Natural killer cell (primary cell): ENCODE measurements at regions not wholly inside any gene's neighbourhood (a gene's known extent, or its start where the extent isn't known, plus 50 kb on each side); places are given as distances from the start of the nearest gene placed in this dataset.
"Not testable (repeated sequence)": the region's sequence is repeated elsewhere in the genome, so short reads cannot be mapped to it uniquely, and the experiment has no call there.

ENCODE experiments used
- ATAC-seq, 3 donors: fragments of 150-1000 bp in 2 of 3; fragments of 200-7000 bp in 1 of 3; cut with Tn5 transposase; 1 replicate in 1 of 3; 2 replicates in 2 of 3; pipeline ENCODE4 v1.10.0; 2021; ENCODE audit warnings: mild to moderate bottlenecking in 2 of 3, moderate library complexity in 2 of 3
- DNase-seq, 2 donors: peaks; one replicate each; pipeline versions ENCODE4 v3.0.0 to v3.0.0-alpha.2; 2013 to 2021; ENCODE audit warnings: mixed read lengths in 1 of 2
- H3K27ac ChIP-seq: one replicate; pipeline ENCODE4 v1.5.1; 2013; ENCODE audit warnings: mild to moderate bottlenecking, low read length
- H3K27me3 ChIP-seq: one replicate; pipeline ENCODE4 v1.6.1; 2013; ENCODE audit warnings: low read length; ENCODE audit not compliant: control insufficient read depth, insufficient read depth
- H3K36me3 ChIP-seq: one replicate; pipeline ENCODE4 v1.6.1; 2013; ENCODE audit warnings: low read length; ENCODE audit not compliant: control insufficient read depth, insufficient read depth
- H3K4me1 ChIP-seq: one replicate; pipeline ENCODE4 v1.6.1; 2013; ENCODE audit warnings: low read length; ENCODE audit not compliant: control insufficient read depth, insufficient read depth
- H3K4me3 ChIP-seq: one replicate; pipeline ENCODE4 v1.5.1; 2013; ENCODE audit warnings: low read length
- H3K9me3 ChIP-seq: one replicate; pipeline ENCODE4 v1.6.1; 2013; ENCODE audit warnings: low read length; ENCODE audit not compliant: control insufficient read depth, insufficient read depth
- H3K27ac Mint-ChIP-seq, 2 donors: one replicate each; pipeline ENCODE4 v1.8.0; 2022; ENCODE audit warnings: mild to moderate bottlenecking in 2 of 2, mixed read lengths in 2 of 2, moderate library complexity in 1 of 2
- H3K27me3 Mint-ChIP-seq, 2 donors: one replicate each; pipeline ENCODE4 v1.8.0; 2022; ENCODE audit warnings: low read depth in 2 of 2, mixed read lengths in 2 of 2
- H3K36me3 Mint-ChIP-seq: one replicate; pipeline ENCODE4 v1.8.0; 2022; ENCODE audit warnings: mixed read lengths
- H3K4me1 Mint-ChIP-seq, 2 donors: one replicate each; pipeline ENCODE4 v1.8.0; 2022; ENCODE audit warnings: mixed read lengths in 2 of 2
- H3K4me3 Mint-ChIP-seq: one replicate; pipeline ENCODE4 v1.8.0; 2022; ENCODE audit warnings: mild to moderate bottlenecking, moderate library complexity, mixed read lengths
- H3K9me3 Mint-ChIP-seq, 2 donors: one replicate each; pipeline ENCODE4 v1.8.0; 2022; ENCODE audit warnings: mixed read lengths in 2 of 2
- WGBS: methylation state at CpG from one replicate; pipeline ENCODE4 v1.1.7; 2013; ENCODE audit warnings: missing lambda C conversion rate; ENCODE audit not compliant: insufficient coverage; 5-methylcytosine and 5-hydroxymethylcytosine counted together
- intact Hi-C: fragments of 100-400 bp; cut with micrococcal nuclease; formaldehyde crosslinking; loops from one replicate; pipeline ENCODE4 v1.14.2; 2022
- TF ChIP-seq, protein P1 (sequence below): fragments of 200-600 bp; IDR thresholded peaks from one replicate; pipeline ENCODE4 v1.8.0; 2022; ENCODE audit warnings: antibody characterized with exemption

DNA sequence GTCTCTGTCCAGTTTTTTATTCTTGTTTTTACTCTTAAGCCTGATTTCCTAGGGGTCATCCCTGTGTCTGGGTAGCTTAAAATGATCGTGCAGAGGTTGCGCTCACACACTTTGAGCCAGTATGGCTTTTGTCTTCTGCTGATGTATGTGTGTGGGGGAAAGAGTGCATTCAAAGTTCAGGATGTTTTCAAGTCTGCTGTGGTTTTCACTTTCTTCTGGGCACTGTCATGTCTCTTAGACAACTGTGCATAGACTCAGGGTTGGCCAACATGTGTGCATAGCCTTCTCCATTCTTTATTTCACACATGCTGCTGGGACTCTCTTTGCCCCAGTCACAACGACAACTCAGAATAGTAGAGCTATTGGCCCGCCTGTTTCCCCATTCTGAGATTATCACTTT lies 139.1 kb downstream of the WNT7A start:
- H3K36me3 ChIP-seq, result no peaks in the 10 kb centered on the region
- TF ChIP-seq, protein P1, sequence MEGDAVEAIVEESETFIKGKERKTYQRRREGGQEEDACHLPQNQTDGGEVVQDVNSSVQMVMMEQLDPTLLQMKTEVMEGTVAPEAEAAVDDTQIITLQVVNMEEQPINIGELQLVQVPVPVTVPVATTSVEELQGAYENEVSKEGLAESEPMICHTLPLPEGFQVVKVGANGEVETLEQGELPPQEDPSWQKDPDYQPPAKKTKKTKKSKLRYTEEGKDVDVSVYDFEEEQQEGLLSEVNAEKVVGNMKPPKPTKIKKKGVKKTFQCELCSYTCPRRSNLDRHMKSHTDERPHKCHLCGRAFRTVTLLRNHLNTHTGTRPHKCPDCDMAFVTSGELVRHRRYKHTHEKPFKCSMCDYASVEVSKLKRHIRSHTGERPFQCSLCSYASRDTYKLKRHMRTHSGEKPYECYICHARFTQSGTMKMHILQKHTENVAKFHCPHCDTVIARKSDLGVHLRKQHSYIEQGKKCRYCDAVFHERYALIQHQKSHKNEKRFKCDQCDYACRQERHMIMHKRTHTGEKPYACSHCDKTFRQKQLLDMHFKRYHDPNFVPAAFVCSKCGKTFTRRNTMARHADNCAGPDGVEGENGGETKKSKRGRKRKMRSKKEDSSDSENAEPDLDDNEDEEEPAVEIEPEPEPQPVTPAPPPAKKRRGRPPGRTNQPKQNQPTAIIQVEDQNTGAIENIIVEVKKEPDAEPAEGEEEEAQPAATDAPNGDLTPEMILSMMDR, result no peak
- H3K4me3 Mint-ChIP-seq, result no peak overlapping the region
- H3K4me1 Mint-ChIP-seq, result no peaks in the 10 kb centered on the region
- peaks cover 27 to 37% of the 10 kb centered on the region in 2 donors for H3K27me3 Mint-ChIP-seq
- H3K4me3 ChIP-seq, result no peak overlapping the region
- no peaks in the 10 kb centered on the region for H3K27me3 ChIP-seq
- DNase-seq, result no peak
- H3K27ac ChIP-seq, result no peak overlapping the region
- no peaks in the 10 kb centered on the region for H3K4me1 ChIP-seq
- H3K9me3 ChIP-seq, result peaks cover 10% of the 10 kb centered on the region
- H3K36me3 Mint-ChIP-seq, result no peaks in the 10 kb centered on the region
- H3K27ac Mint-ChIP-seq, result no peak overlapping the region
- 86% methylated on average over 4 of the region's 4 CpGs for WGBS
- intact Hi-C loops, result no loop called here
- H3K9me3 Mint-ChIP-seq, result peaks cover 0 to 3% of the 10 kb centered on the region in 2 donors
- ATAC-seq, result no peak

DNA sequence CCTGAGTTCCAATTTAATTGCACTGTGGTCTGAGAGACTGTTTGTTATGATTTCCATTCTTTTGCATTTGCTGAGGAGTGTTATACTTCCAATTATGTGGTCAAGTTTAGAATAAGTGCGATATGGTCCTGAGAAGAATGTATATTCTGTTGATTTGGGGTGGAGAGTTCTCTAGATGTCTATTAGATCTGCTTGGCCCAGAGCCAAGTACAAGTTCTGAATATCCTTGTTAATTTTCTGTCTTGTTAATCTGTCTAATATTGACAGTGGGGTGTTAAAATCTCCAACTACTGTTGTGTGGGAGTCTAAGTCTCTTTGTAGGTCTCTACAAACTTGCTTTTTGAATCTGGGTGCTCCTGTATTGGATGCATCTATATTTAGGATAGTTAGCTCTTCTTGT lies 146.1 kb downstream of the WNT7A start:
- H3K36me3 ChIP-seq, intact Hi-C loops, H3K27me3 ChIP-seq, H3K36me3 Mint-ChIP-seq, H3K27ac ChIP-seq, H3K27ac Mint-ChIP-seq, DNase-seq, ATAC-seq, H3K4me3 ChIP-seq, H3K9me3 Mint-ChIP-seq, H3K4me1 ChIP-seq, H3K4me3 Mint-ChIP-seq, H3K4me1 Mint-ChIP-seq: not testable (repeated sequence)
- WGBS, result 89% methylated on average over 1 of the region's 1 CpG
- peaks cover 13% of the 10 kb centered on the region for H3K9me3 ChIP-seq
- peaks cover 42 to 67% of the 10 kb centered on the region in 2 donors for H3K27me3 Mint-ChIP-seq

DNA sequence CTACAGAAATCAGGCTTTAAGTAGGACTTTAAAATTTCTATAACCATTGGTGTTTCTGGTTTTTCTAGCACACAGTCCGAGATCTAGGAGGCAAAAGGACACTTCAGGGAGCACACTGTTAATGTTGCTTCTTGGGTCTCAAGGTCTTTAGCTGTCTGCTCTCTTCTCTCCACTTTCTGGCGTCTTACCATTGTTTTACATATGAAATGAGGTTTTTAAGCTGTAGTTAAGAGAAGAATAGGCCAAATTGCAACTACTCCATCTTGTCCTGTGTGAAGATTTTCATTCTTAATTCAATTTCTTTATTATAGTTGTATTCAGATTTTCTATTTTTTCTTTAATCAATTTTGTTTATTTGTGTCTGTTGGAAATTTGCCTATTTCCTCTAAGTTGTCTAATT lies 151.4 kb downstream of the WNT7A start:
- Mint-ChIP-seq H3K4me3 (no peak overlapping the region), H3K9me3 (no peaks in the 10 kb centered on the region), H3K4me1 (no peaks in the 10 kb centered on the region), H3K27ac (no peak overlapping the region), H3K27me3 (peaks cover 34 to 69% of the 10 kb centered on the region in 2 donors), H3K36me3 (no peaks in the 10 kb centered on the region)
- no peak overlapping the region for H3K4me3 ChIP-seq
- TF ChIP-seq, protein P1, result no peak
- H3K36me3 ChIP-seq, result no peaks in the 10 kb centered on the region
- intact Hi-C loops, result no loop called here
- H3K27ac ChIP-seq, result no peak overlapping the region
- H3K4me1 ChIP-seq, result no peaks in the 10 kb centered on the region
- H3K9me3 ChIP-seq, result no peaks in the 10 kb centered on the region
- no peaks in the 10 kb centered on the region for H3K27me3 ChIP-seq
- 67% methylated on average over 1 of the region's 2 CpGs for WGBS
- DNase-seq (no peak), ATAC-seq (no peak)

DNA sequence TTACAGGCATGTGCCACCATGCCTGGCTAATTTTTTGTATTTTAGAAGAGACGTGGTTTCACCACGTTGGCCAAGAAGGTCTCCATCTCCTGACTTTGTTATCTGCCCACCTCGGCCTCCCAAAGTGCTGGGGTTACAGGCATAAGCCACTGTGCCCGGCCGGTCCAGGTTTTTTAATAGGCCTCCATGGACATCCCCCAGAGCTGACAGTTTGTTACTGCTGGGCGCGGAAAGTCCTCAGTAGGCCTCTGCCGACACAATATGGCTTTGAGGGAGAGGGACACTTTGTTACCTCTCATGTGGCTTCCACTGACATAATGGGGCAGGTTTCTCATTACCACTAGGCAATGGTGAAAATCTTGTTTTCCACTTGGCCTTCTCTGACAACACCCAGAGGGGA lies 152.0 kb downstream of the WNT7A start:
- Mint-ChIP-seq H3K27me3 (peaks cover 28 to 69% of the 10 kb centered on the region in 2 donors), H3K4me3 (no peak overlapping the region), H3K27ac (no peak overlapping the region), H3K4me1 (no peaks in the 10 kb centered on the region), H3K36me3 (peaks cover 5% of the 10 kb centered on the region), H3K9me3 (no peaks in the 10 kb centered on the region)
- H3K27me3 ChIP-seq, result no peaks in the 10 kb centered on the region
- intact Hi-C loops, result no loop called here
- H3K27ac ChIP-seq, result no peak overlapping the region
- no peaks in the 10 kb centered on the region for H3K4me1 ChIP-seq
- no peak overlapping the region for H3K4me3 ChIP-seq
- no peak for DNase-seq
- TF ChIP-seq, protein P1, result no peak
- H3K9me3 ChIP-seq, result no peaks in the 10 kb centered on the region
- no peaks in the 10 kb centered on the region for H3K36me3 ChIP-seq
- WGBS, result 86% methylated on average over 8 of the region's 8 CpGs
- no peak for ATAC-seq
